Activated CD8-positive, alpha-beta memory T cell treated with anti-CD3 and anti-CD28 coated beads, Interleukin-2, amount 50 U/mL, for 1 hour (primary cell): ENCODE measurements at regions not wholly inside any gene's neighbourhood (a gene's known extent, or its start where the extent isn't known, plus 50 kb on each side); places are given as distances from the start of the nearest gene placed in this dataset.
"Not testable (repeated sequence)": the region's sequence is repeated elsewhere in the genome, so short reads cannot be mapped to it uniquely, and the experiment has no call there.

Experiments used
- DNase-seq: peaks from one replicate; pipeline ENCODE4 v3.0.0-alpha.2; 2020; ENCODE audit errors: extremely low read depth

GRCh38 chr2:234861841-234862735 is 89.7 kb upstream of the SH3BP4 start:
- DNase-seq, result no peak

- DNase-seq, result not testable (repeated sequence)
Observed at GRCh38 chr2:234859330-234859872, 92.4 kb upstream of the SH3BP4 start.

GRCh38 chr2:234858790-234859329 is 93.0 kb upstream of the SH3BP4 start:
- no peak for DNase-seq

GRCh38 chr2:234858145-234858544 is 93.7 kb upstream of the SH3BP4 start:
- no peak for DNase-seq

GRCh38 chr2:234853729-234854128 is 98.1 kb upstream of the SH3BP4 start:
- no peak for DNase-seq

GRCh38 chr2:234852941-234853340 is 98.9 kb upstream of the SH3BP4 start:
- DNase-seq, result no peak

GRCh38 chr2:234852035-234852434 is 99.8 kb upstream of the SH3BP4 start:
- DNase-seq, result no peak

GRCh38 chr2:234851451-234851850 is 100.4 kb upstream of the SH3BP4 start:
- no peak for DNase-seq

GRCh38 chr2:234850818-234851217 is 101.0 kb upstream of the SH3BP4 start:
- DNase-seq, result no peak

- DNase-seq, result no peak
Observed at GRCh38 chr2:234849678-234850077, 102.1 kb upstream of the SH3BP4 start.

- DNase-seq, result no peak
Observed at GRCh38 chr2:234848578-234848977, 103.2 kb upstream of the SH3BP4 start.

- no peak for DNase-seq
Observed at GRCh38 chr2:234847639-234848038, 104.2 kb upstream of the SH3BP4 start.

- DNase-seq, result no peak
Observed at GRCh38 chr2:234847364-234847635, 104.5 kb upstream of the SH3BP4 start.

GRCh38 chr2:234846599-234847363 is 105.0 kb upstream of the SH3BP4 start:
- no peak for DNase-seq

GRCh38 chr2:234845602-234846590 is 105.9 kb upstream of the SH3BP4 start:
- DNase-seq, result no peak

GRCh38 chr2:234843411-234843810 is 108.4 kb upstream of the SH3BP4 start:
- no peak for DNase-seq

- DNase-seq, result no peak
Observed at GRCh38 chr2:234842753-234843152, 109.1 kb upstream of the SH3BP4 start.

GRCh38 chr2:234841321-234842015 is 110.3 kb upstream of the SH3BP4 start:
- DNase-seq, result no peak

- no peak for DNase-seq
Observed at GRCh38 chr2:234840336-234840735, 111.5 kb upstream of the SH3BP4 start.

- no peak for DNase-seq
Observed at GRCh38 chr2:234839285-234839684, 112.5 kb upstream of the SH3BP4 start.

- no peak for DNase-seq
Observed at GRCh38 chr2:234836271-234836670, 115.5 kb upstream of the SH3BP4 start.
